ENCODE measurements at regions not wholly inside any gene's neighbourhood (a gene's known extent, or its start where the extent isn't known, plus 50 kb on each side); places are given as distances from the start of the nearest gene placed in this dataset.

DNA sequence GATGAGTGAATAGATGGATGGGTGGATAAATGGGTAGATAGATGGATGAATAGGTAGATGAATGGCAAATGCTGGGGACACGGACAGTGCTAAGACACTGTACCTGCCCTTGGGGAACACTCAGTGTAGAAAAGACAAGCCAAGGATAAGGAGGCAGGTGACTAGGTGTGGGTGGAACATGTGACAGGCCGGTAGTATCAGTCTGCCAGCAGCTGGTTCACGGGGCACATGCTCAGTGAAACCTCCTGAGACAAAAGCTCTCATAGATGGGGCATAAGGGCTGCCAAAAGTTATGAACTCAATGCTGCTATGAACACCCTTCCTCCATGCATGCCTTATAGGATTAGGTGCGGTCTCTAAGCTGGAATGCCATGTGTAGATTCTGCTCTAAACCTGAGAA, 71.0 kb downstream of the C5orf15 start:
- Histone ChIP-seq H3K4me3 (ENCODE audit: low read length) (no peak overlapping the region), H3K9ac (ENCODE audit: low read length) (no peak overlapping the region)

GRCh38 chr5:133896873-133897272, 71.6 kb downstream of the C5orf15 start:
- Histone ChIP-seq H3K27ac (ENCODE audit: low read length) (no peak overlapping the region), H3K79me2 (replicated peaks; ENCODE audit: insufficient read depth, low read length) (no peaks in the 10 kb centered on the region), H4K20me1 (ENCODE audit: insufficient read depth) (no peaks in the 10 kb centered on the region), H2AFZ (ENCODE audit: low read depth, low read length) (no peak overlapping the region), H3K36me3 (ENCODE audit: insufficient read depth, low read length) (no peaks in the 10 kb centered on the region), H3K9ac (ENCODE audit: low read length) (no peak overlapping the region), H3K9me2 (ENCODE audit: insufficient read depth, low read length) (no peaks in the 10 kb centered on the region), H3F3A (ENCODE audit: insufficient read depth, low read length, poor library complexity, severe bottlenecking) (no peaks in the 10 kb centered on the region), H3K9me3 (ENCODE audit: low read length) (no peaks in the 10 kb centered on the region), H3K4me3 (ENCODE audit: low read length) (no peak overlapping the region), H3K4me2 (ENCODE audit: low read length) (no peak overlapping the region), H3K27me3 (ENCODE audit: insufficient read depth, low read depth, low read length) (no peaks in the 10 kb centered on the region)
- TF ChIP-seq TAF1 (IDR thresholded peaks at IDR 0.05; ENCODE audit: low read depth) (no peak), CTCF (IDR thresholded peaks at IDR 0.05; ENCODE audit: poor library complexity, severe bottlenecking) (no peak), SMC3 (conservative IDR thresholded peaks at IDR 0.05; ENCODE audit: poor library complexity) (no peak), MXI1 (conservative IDR thresholded peaks at IDR 0.05; ENCODE audit: poor library complexity, severe bottlenecking) (no peak), RAD21 (conservative IDR thresholded peaks at IDR 0.05) (no peak), EZH2 (IDR thresholded peaks at IDR 0.05; ENCODE audit: borderline replicate concordance, insufficient read depth, low read length, poor library complexity, severe bottlenecking) (no peak), POLR2AphosphoS5 (IDR thresholded peaks at IDR 0.05) (no peak)

More for the DNA sequence above, 71.0 kb downstream of the C5orf15 start:
- H3K4me2 ChIP-seq (ENCODE audit: low read length) = no peak overlapping the region
- H3K27ac ChIP-seq (ENCODE audit: low read length) = no peak overlapping the region
- H2AFZ ChIP-seq (ENCODE audit: low read depth, low read length) = no peak overlapping the region
- no peaks in the 10 kb centered on the region for H3K27me3 ChIP-seq (ENCODE audit: insufficient read depth, low read depth, low read length)
- H3K79me2 ChIP-seq (replicated peaks; ENCODE audit: insufficient read depth, low read length) = no peaks in the 10 kb centered on the region
- no peaks in the 10 kb centered on the region for H3F3A ChIP-seq (ENCODE audit: insufficient read depth, low read length, poor library complexity, severe bottlenecking)
- no peaks in the 10 kb centered on the region for H3K36me3 ChIP-seq (ENCODE audit: insufficient read depth, low read length)
- no peaks in the 10 kb centered on the region for H3K9me2 ChIP-seq (ENCODE audit: insufficient read depth, low read length)
- TF ChIP-seq TAF1 (IDR thresholded peaks at IDR 0.05; ENCODE audit: low read depth) (no peak), MXI1 (conservative IDR thresholded peaks at IDR 0.05; ENCODE audit: poor library complexity, severe bottlenecking) (no peak), SMC3 (conservative IDR thresholded peaks at IDR 0.05; ENCODE audit: poor library complexity) (no peak), CTCF (IDR thresholded peaks at IDR 0.05; ENCODE audit: poor library complexity, severe bottlenecking) (no peak), EP300 (conservative IDR thresholded peaks at IDR 0.05; ENCODE audit: poor library complexity, severe bottlenecking) (no peak)
- H3K9me3 ChIP-seq (ENCODE audit: low read length) = no peaks in the 10 kb centered on the region
- H4K20me1 ChIP-seq (ENCODE audit: insufficient read depth) = no peaks in the 10 kb centered on the region

All from neural cell (in vitro differentiated cells).